Activated CD4-positive, alpha-beta memory T cell treated with anti-CD3 and anti-CD28 coated beads, Interleukin-2, amount 10 ng/mL, durations not matched to agents 7 days and 5 days (primary cell): ENCODE measurements at regions not wholly inside any gene's neighbourhood (a gene's known extent, or its start where the extent isn't known, plus 50 kb on each side); places are given as distances from the start of the nearest gene placed in this dataset.

Source experiments
- CTCF ChIA-PET: fragments of 350-600 bp; sonication (Branson Sonifier 250); formaldehyde crosslinking; loops from one replicate; lab custom pipeline; 2021; ENCODE audit warnings: antibody characterized with exemption, inconsistent platforms; lab: Charles Lee
- POLR2A ChIA-PET: fragments of 350-600 bp; sonication (Branson Sonifier 250); formaldehyde crosslinking; loops from one replicate; lab custom pipeline; 2021; ENCODE audit warnings: antibody characterized with exemption; lab: Charles Lee
- DNase-seq: peaks from one replicate; pipeline ENCODE4 v3.0.0-alpha.2; 2020
- H3K27ac Mint-ChIP-seq: one replicate; pipeline ENCODE4 v1.8.0; 2021; ENCODE audit warnings: mild to moderate bottlenecking, mixed read lengths
- H3K27me3 Mint-ChIP-seq: one replicate; pipeline ENCODE4 v1.8.0; 2021; ENCODE audit warnings: mixed read lengths
- H3K36me3 Mint-ChIP-seq: one replicate; pipeline ENCODE4 v1.8.0; 2021; ENCODE audit warnings: low read depth, mixed read lengths
- H3K4me1 Mint-ChIP-seq: one replicate; pipeline ENCODE4 v1.8.0; 2021; ENCODE audit warnings: mixed read lengths
- H3K4me3 Mint-ChIP-seq: one replicate; pipeline ENCODE4 v1.8.0; 2021; ENCODE audit warnings: mild to moderate bottlenecking, mixed read lengths
- H3K9me3 Mint-ChIP-seq: one replicate; pipeline ENCODE4 v1.8.0; 2021; ENCODE audit warnings: mixed read lengths

- Mint-ChIP-seq H3K36me3 (no peaks in the 10 kb centered on the region), H3K27ac (no peak overlapping the region), H3K4me1 (no peaks in the 10 kb centered on the region), H3K4me3 (no peak overlapping the region), H3K27me3 (no peaks in the 10 kb centered on the region), H3K9me3 (no peaks in the 10 kb centered on the region)
- no peak for DNase-seq
- ChIA-PET POLR2A (no interaction called here), CTCF (no interaction called here)
Observed at GRCh38 chr10:111789821-111790220, 393.7 kb downstream of the GPAM start.

- Mint-ChIP-seq H3K4me1 (no peaks in the 10 kb centered on the region), H3K4me3 (no peak overlapping the region), H3K27ac (no peak overlapping the region), H3K36me3 (no peaks in the 10 kb centered on the region), H3K27me3 (no peaks in the 10 kb centered on the region), H3K9me3 (no peaks in the 10 kb centered on the region)
- ChIA-PET CTCF (no interaction called here), POLR2A (no interaction called here)
- no peak for DNase-seq
Observed at GRCh38 chr10:111801841-111802240, 381.7 kb downstream of the GPAM start.

- H3K4me3 Mint-ChIP-seq, result no peak overlapping the region
- H3K27ac Mint-ChIP-seq, result no peak overlapping the region
- ChIA-PET POLR2A (no interaction called here), CTCF (no interaction called here)
- no peaks in the 10 kb centered on the region for H3K36me3 Mint-ChIP-seq
- H3K4me1 Mint-ChIP-seq, result no peaks in the 10 kb centered on the region
- no peak for DNase-seq
- H3K27me3 Mint-ChIP-seq, result no peaks in the 10 kb centered on the region
- no peaks in the 10 kb centered on the region for H3K9me3 Mint-ChIP-seq
Observed at GRCh38 chr10:111804781-111805180, 378.8 kb downstream of the GPAM start.

GRCh38 chr10:111811517-111811916 lies 372.0 kb downstream of the GPAM start:
- H3K36me3 Mint-ChIP-seq, result no peaks in the 10 kb centered on the region
- CTCF ChIA-PET, result no interaction called here
- H3K9me3 Mint-ChIP-seq, result peaks cover 3% of the 10 kb centered on the region
- H3K27ac Mint-ChIP-seq, result no peak overlapping the region
- POLR2A ChIA-PET, result no interaction called here
- no peak for DNase-seq
- no peaks in the 10 kb centered on the region for H3K27me3 Mint-ChIP-seq
- no peak overlapping the region for H3K4me3 Mint-ChIP-seq
- no peaks in the 10 kb centered on the region for H3K4me1 Mint-ChIP-seq

- Mint-ChIP-seq H3K27me3 (no peaks in the 10 kb centered on the region), H3K4me1 (no peaks in the 10 kb centered on the region)
- POLR2A ChIA-PET, result no interaction called here
Observed at GRCh38 chr10:111820471-111820870, 363.1 kb downstream of the GPAM start.

GRCh38 chr10:111821871-111822270 lies 361.7 kb downstream of the GPAM start:
- Mint-ChIP-seq H3K36me3 (no peaks in the 10 kb centered on the region), H3K27ac (no peak overlapping the region), H3K4me3 (no peak overlapping the region), H3K9me3 (no peaks in the 10 kb centered on the region), H3K4me1 (no peaks in the 10 kb centered on the region), H3K27me3 (no peaks in the 10 kb centered on the region)
- DNase-seq, result no peak
- POLR2A ChIA-PET, result no interaction called here
- CTCF ChIA-PET, result no interaction called here

More at GRCh38 chr10:111820471-111820870, 363.1 kb downstream of the GPAM start:
- H3K27ac Mint-ChIP-seq, result no peak overlapping the region
- no peaks in the 10 kb centered on the region for H3K36me3 Mint-ChIP-seq
- H3K4me3 Mint-ChIP-seq, result no peak overlapping the region
- H3K9me3 Mint-ChIP-seq, result no peaks in the 10 kb centered on the region
- CTCF ChIA-PET, result no interaction called here
- DNase-seq, result no peak

DNA sequence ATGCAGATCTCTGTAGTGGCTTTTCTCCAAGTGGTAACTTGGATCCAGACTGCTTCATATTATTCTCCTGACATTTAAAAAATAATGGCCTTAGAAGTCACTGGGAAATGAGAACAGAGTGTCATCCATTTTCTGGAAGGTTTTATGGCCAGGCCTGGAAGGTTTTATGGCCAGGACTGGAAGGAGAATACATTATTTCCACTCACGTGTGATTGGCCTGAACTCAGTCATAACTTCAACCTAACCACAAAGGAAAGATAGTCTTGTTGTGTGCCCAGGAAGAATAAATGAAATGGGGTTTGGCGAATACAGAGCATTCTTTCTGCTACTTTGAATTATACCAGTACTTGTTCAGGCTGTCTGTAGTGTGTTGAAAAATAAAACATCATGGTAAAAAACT lies 360.9 kb downstream of the GPAM start:
- ChIA-PET CTCF (no interaction called here), POLR2A (no interaction called here)
- no peaks in the 10 kb centered on the region for H3K36me3 Mint-ChIP-seq
- DNase-seq, result no peak
- H3K4me1 Mint-ChIP-seq, result no peaks in the 10 kb centered on the region
- H3K9me3 Mint-ChIP-seq, result no peaks in the 10 kb centered on the region
- H3K4me3 Mint-ChIP-seq, result no peak overlapping the region
- H3K27me3 Mint-ChIP-seq, result no peaks in the 10 kb centered on the region
- no peak overlapping the region for H3K27ac Mint-ChIP-seq

DNA sequence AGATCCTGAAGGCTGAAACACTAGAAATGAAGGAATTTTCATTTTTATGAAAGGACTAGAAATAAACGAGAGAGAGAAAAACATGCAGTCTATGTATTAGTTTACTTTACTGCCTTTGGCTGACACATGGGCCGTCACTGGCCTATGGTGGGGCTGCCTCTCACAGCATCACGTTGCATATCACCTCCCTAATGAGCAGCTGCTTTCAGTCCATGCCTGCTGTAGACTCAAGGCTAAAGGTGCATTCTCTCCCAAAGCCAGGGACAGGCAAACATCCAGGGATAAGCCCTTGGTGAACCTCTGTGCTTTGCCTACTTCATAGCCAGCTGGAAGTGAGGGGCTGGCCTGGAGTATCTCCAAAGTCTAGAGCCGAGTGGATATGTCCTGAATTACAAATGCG lies 359.4 kb downstream of the GPAM start:
- CTCF ChIA-PET, result no interaction called here
- H3K9me3 Mint-ChIP-seq, result no peaks in the 10 kb centered on the region
- POLR2A ChIA-PET, result no interaction called here
- no peak overlapping the region for H3K4me3 Mint-ChIP-seq
- H3K27ac Mint-ChIP-seq, result no peak overlapping the region
- no peaks in the 10 kb centered on the region for H3K4me1 Mint-ChIP-seq
- H3K36me3 Mint-ChIP-seq, result no peaks in the 10 kb centered on the region
- DNase-seq, result no peak
- H3K27me3 Mint-ChIP-seq, result no peaks in the 10 kb centered on the region

DNA sequence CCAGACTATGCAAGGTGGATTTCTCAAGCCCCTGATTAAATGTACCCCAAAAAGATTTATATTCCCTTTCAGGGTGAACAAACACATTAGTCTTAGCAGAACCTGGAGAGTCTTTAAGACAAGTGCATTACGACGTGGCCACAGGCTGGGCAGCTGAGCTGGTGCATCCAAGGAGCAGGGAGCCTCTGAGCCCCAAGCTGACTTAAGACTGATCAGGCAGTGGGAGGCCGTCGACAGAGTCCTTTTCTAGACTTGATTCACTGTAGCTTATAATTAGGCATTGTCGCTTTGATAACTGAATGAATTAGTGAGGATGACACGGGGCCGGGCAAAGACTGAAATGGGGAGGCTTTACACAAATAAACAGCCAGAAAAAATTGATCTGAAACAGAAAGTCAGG lies 353.2 kb downstream of the GPAM start:
- Mint-ChIP-seq H3K27ac (no peak overlapping the region), H3K36me3 (no peaks in the 10 kb centered on the region), H3K4me1 (no peaks in the 10 kb centered on the region), H3K27me3 (no peaks in the 10 kb centered on the region), H3K4me3 (no peak overlapping the region), H3K9me3 (no peaks in the 10 kb centered on the region)
- POLR2A ChIA-PET, result no interaction called here
- CTCF ChIA-PET, result no interaction called here
- DNase-seq, result no peak

- Mint-ChIP-seq H3K36me3 (no peaks in the 10 kb centered on the region), H3K4me1 (no peaks in the 10 kb centered on the region), H3K27ac (no peak overlapping the region), H3K4me3 (no peak overlapping the region), H3K9me3 (no peaks in the 10 kb centered on the region), H3K27me3 (no peaks in the 10 kb centered on the region)
- ChIA-PET CTCF (no interaction called here), POLR2A (no interaction called here)
- DNase-seq, result no peak
Observed at GRCh38 chr10:111831058-111831457, 352.5 kb downstream of the GPAM start.

GRCh38 chr10:111833251-111833650 lies 350.3 kb downstream of the GPAM start:
- H3K9me3 Mint-ChIP-seq, result no peaks in the 10 kb centered on the region
- H3K27ac Mint-ChIP-seq, result no peak overlapping the region
- POLR2A ChIA-PET, result no interaction called here
- no peaks in the 10 kb centered on the region for H3K27me3 Mint-ChIP-seq
- H3K36me3 Mint-ChIP-seq, result no peaks in the 10 kb centered on the region
- H3K4me3 Mint-ChIP-seq, result no peak overlapping the region
- CTCF ChIA-PET, result interaction anchor here (0.8 kb wide), 1 partner anchor 38 kb away, joined by 3 read pairs; no protein-coding TSS in a partner anchor
- no peaks in the 10 kb centered on the region for H3K4me1 Mint-ChIP-seq
- DNase-seq, result no peak

GRCh38 chr10:111835574-111835973 lies 348.0 kb downstream of the GPAM start:
- no peaks in the 10 kb centered on the region for H3K4me1 Mint-ChIP-seq
- ChIA-PET POLR2A (no interaction called here), CTCF (no interaction called here)
- H3K4me3 Mint-ChIP-seq, result no peak overlapping the region
- no peaks in the 10 kb centered on the region for H3K36me3 Mint-ChIP-seq
- H3K9me3 Mint-ChIP-seq, result no peaks in the 10 kb centered on the region
- DNase-seq, result no peak
- H3K27ac Mint-ChIP-seq, result no peak overlapping the region
- H3K27me3 Mint-ChIP-seq, result no peaks in the 10 kb centered on the region

DNA sequence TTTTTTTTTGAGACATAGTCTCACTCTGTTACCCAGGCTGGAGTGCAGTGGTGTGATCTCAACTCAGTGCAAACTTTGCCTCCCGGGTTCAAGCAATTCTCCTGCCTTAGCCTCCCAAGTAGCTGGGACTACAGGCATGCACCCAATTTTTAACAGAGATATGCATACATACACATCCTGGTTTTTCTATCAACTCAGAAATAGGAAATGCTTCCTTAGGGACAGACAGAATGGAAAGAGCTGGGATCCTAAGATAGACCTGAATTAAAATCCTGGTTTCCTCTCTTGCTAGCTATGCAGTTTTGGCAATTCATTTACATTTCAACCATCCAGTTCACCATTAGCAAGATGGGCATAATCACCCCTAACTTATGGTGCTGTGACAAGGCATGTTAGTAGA lies 347.5 kb downstream of the GPAM start:
- Mint-ChIP-seq H3K9me3 (no peaks in the 10 kb centered on the region), H3K27me3 (no peaks in the 10 kb centered on the region), H3K4me3 (no peak overlapping the region), H3K27ac (no peak overlapping the region), H3K36me3 (no peaks in the 10 kb centered on the region), H3K4me1 (no peaks in the 10 kb centered on the region)
- CTCF ChIA-PET, result no interaction called here
- DNase-seq, result no peak
- POLR2A ChIA-PET, result no interaction called here

GRCh38 chr10:111836571-111836970 lies 347.0 kb downstream of the GPAM start:
- no peak overlapping the region for H3K4me3 Mint-ChIP-seq
- no peak for DNase-seq
- ChIA-PET CTCF (no interaction called here), POLR2A (no interaction called here)
- no peaks in the 10 kb centered on the region for H3K9me3 Mint-ChIP-seq
- no peaks in the 10 kb centered on the region for H3K36me3 Mint-ChIP-seq
- no peak overlapping the region for H3K27ac Mint-ChIP-seq
- H3K4me1 Mint-ChIP-seq, result no peaks in the 10 kb centered on the region
- H3K27me3 Mint-ChIP-seq, result no peaks in the 10 kb centered on the region

- ChIA-PET CTCF (no interaction called here), POLR2A (no interaction called here)
- no peaks in the 10 kb centered on the region for H3K4me1 Mint-ChIP-seq
- H3K4me3 Mint-ChIP-seq, result no peak overlapping the region
- no peak overlapping the region for H3K27ac Mint-ChIP-seq
- H3K36me3 Mint-ChIP-seq, result no peaks in the 10 kb centered on the region
- no peaks in the 10 kb centered on the region for H3K9me3 Mint-ChIP-seq
- no peaks in the 10 kb centered on the region for H3K27me3 Mint-ChIP-seq
- DNase-seq, result no peak
Observed at GRCh38 chr10:111837086-111837485, 346.5 kb downstream of the GPAM start.
